HG02973 (cell line): ENCODE measurements at regions not wholly inside any gene's neighbourhood (a gene's known extent, or its start where the extent isn't known, plus 50 kb on each side); places are given as distances from the start of the nearest gene placed in this dataset.
"Not testable (repeated sequence)": the region's sequence is repeated elsewhere in the genome, so short reads cannot be mapped to it uniquely, and the experiment has no call there.

Source experiments
- ATAC-seq: cut with Tn5 transposase; IDR thresholded peaks from one replicate; pipeline ENCODE4 v1.9.1; 2021; ENCODE audit warnings: moderate library complexity; ENCODE audit not compliant: unreplicated experiment

GRCh38 chr6:105745464-105746129, 340.5 kb upstream of the PRDM1 start:
- peak; percentile 38 for ATAC-seq

DNA sequence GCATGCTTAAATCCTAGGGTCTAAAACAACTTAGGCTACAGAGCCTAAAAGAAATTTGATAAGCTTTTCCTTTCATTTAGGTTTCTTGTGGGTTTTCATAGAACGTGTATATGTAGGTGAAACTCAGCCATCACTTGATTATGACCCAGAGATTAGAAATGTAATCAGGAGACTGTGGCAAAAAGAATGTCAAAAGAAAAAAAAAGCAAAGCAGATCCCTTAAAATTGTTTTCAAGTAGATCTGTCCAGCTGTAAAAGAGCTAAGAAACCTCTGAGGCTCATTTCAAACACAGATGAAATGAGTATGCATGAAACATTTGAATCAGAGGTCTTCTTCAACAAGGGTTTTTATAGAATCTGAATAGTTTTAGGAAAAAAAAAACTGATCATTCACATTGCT, 341.3 kb upstream of the PRDM1 start:
- ATAC-seq: no peak

DNA sequence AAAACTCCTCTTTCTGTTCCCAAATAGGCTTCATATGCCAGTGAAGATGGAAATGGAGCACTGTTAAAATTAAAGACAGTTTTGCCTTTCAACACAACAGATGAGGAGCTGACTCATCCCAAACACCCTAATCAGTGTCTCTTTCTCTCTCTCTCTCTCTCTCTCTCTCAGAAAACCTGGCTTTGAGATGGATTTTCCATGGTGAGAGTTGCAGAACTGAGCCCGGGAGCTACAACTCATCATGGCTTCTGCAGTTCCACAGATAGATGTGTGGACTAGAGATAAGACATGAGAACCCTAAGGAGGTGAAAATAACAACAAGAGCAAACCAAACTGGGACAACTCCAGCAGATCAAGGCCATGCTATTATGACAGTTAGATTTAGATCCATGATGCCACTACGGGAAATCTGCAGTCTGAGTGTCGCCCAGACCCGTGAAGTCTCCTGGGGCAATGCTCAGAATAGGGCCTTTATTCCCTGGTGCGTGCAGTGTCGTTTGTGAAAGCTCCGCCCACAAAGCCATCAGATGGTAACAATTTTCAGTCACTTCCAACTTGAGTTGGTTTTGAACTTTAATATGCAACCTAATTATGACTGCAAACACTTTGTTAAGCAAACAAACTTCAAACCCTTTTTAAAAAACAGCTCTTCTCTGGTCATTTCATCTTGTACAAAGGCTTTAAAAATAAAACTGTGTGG, 338.2 kb upstream of the PREP start:
- ATAC-seq: no peak

DNA sequence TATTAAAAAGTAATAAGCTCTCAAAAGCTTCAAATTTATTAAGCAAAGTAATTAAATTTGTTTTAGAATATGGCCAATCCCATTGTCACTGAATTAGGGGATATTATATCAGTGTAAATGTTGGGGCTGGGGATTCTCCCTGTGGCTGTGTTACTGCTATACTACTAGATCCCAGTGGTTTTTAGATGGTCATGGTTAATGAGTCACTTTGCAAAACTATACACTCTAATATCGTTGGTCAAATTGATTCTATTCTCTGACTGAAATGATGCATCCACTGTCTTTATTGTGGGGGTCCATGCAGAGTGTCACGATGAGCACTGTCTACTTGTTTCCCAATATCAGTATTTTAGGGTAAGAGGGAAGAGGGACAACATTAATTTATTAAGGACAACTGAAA, 336.9 kb upstream of the PREP start:
- ATAC-seq: no peak

- ATAC-seq: no peak
Measured at GRCh38 chr6:105733556-105734162, 330.8 kb upstream of the PREP start.

DNA sequence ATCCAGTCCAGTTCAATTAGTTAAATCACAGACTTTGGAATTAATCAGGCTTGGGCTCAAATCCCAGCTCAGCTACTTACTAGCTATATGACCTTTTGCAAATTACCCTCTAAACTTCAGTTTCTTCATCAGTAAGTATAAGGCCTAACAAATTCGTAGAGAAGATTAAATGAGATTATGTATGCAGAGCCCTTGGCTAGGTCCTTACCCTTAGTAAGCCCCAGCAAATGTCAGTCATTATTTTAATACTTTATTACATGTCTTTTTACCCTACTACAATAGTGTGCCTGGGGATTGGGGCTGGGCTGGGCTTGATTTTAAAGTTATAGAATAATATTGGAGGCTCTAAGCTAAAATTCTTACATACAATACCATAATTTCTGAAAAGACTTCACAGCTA, 326.1 kb upstream of the PREP start:
- no peak for ATAC-seq

- ATAC-seq: no peak
Measured at GRCh38 chr6:105726902-105727655, 324.2 kb upstream of the PREP start.

GRCh38 chr6:105714846-105715245, 312.0 kb upstream of the PREP start:
- no peak for ATAC-seq

DNA sequence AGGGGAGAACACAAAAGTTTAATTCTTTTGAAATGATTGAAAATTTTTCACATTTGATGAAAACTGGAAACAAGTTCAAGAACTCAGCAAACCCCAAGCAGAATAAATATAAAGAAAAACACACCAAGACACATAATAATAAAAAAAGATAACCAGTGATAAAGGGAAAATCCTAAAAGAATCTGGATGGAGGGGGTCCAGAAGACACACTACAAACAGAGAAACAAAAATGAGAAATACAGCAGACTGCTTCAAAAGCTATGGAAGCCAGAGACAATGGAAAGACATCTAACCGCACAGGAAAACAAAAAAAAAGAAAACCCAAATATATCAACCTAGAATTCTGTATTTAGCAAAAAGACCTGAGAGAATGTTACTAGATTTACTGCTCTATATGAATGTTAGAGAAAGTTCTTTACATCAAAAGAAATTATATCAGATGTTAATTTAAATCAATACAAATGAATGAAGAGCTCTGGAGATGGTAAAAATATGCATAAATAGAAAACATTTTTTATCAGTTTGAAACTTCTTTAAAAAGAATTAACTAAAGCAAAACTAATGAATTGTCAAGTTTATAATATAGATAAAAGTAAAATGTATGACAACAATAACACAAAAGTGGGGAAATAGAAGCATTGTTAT, 310.7 kb upstream of the PREP start:
- no peak for ATAC-seq

DNA sequence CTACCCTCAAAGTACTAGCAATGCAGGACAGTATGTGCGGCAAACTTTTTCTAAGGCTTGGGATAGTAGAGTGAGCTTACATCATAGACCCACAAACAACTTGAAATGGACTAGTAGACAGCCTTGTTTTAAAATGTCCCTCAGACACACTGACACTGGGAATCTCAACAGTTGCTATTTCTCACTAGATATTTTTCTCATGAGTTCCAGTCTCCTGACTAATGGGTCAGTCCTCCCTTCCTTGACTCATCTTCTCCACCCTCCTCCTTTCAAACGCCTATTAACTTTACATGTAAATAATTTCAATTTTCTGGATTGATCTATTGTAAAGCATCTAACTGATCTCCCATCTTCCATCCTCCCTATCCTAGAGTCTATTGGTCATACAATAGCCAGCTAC, 308.3 kb upstream of the PREP start:
- no peak for ATAC-seq

DNA sequence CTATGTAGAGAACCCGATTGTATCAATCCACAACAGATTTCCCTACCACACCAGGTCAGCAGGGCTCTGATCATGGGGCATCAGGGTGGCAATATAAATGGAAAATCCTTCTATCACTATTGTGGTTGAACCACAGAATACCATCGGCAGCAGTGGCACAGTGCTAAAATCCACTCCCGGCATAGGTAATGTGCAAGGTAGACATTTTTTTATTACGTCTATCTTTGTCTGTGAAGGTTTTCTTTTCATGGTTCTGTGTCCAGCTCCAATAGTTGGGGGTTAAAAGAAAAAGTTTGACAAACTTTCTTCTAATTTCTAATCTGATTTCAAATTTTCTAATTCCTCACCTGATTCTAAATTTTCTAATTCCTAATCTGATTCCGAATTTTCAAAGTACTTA, 302.7 kb upstream of the PREP start:
- ATAC-seq: no peak

GRCh38 chr6:105695461-105695860, 292.6 kb upstream of the PREP start:
- ATAC-seq: no peak

GRCh38 chr6:105692613-105693215, 289.8 kb upstream of the PREP start:
- ATAC-seq: no peak

GRCh38 chr6:105691971-105692370, 289.1 kb upstream of the PREP start:
- no peak for ATAC-seq

DNA sequence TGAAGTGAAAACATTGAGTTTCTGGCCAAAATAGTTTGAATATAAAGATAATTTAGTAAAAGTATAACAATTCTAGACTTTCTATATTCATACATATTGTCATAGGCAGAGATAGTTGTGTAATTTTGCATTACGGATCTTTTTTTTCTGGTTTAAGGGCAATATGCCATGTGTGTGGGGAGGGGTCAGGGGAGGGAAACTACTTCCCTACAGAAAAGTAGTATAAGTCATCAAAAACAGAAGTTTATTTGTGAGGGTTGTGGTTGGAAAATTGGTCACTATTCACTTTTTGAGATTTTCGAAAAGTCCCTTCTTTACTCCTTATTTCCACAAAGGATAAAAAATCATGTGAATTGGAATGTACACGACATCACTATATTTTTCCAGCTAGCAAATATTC, 288.2 kb upstream of the PREP start:
- no peak for ATAC-seq

DNA sequence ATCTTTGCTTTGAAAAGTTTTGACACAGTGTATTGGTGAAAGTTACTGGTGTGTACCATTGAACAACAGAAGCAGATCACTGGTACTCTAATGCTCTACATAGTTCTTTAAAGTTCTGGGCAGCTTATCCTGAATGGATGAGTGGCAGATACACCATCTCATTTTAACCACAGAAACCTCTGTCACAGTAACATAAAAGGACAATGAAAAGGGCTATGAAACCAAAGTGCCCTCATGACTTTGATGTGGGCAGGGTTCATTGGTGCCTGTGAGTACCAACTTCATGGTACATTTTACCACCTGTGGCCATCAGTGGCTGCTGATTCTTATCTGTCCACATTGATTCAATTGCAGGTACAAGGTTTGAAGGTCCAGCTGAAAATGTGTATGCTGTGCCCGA, 285.7 kb upstream of the PREP start:
- no peak for ATAC-seq

- not testable (repeated sequence) for ATAC-seq
Measured at GRCh38 chr6:105686793-105687192, 283.9 kb upstream of the PREP start.

DNA sequence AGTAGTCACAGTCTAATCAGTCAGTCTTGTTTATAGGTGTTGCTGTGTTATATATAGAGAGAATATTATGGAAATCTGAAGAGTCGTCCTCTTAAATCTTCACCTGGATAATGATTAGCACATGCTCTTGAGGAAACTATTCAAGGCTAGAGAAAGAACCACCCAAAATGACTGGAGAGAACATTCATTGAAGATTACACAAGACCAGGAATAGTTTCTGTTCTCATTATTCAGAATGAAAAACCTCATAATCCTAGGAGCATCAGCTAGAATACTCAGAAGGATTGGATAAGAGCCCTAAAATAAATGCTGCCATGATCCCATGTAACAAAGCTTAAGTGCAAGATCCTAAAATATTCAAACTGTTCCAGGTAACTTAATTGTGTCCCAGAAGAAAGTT, 278.2 kb upstream of the PREP start:
- ATAC-seq: no peak

DNA sequence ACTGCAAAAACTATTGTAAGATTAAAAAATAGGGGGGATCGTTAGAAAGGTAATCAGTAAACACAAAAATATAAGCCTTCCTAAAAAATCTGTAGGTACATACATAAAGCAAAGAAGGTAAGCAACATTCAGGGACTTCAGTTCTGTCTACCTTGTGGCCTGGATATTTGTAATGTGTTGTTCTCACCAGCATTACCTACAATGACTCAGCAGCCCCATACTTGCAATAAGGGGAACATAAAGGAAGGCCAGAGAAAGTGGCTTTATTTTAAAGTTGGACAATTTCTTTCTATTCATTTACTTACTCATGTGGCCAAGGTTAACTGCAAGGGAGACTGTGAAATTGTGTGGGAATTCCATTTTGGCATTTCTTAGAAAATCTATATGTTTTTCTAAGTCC, 277.2 kb upstream of the PREP start:
- no peak for ATAC-seq

GRCh38 chr6:105678516-105678915, 275.6 kb upstream of the PREP start:
- ATAC-seq: no peak
